Testis (tissue), 2 donors: ENCODE measurements at regions not wholly inside any gene's neighbourhood (a gene's known extent, or its start where the extent isn't known, plus 50 kb on each side); places are given as distances from the start of the nearest gene placed in this dataset.

Source experiments
- CTCF ChIP-seq, 3 experiments: fragments of 450-650 bp in 2 of 3; fragments of 200-600 bp in 1 of 3; sonication (generic) in 1 of 3; IDR thresholded peaks; one replicate each; pipeline ENCODE4 v1.5.1; 2016 to 2019; ENCODE audit warnings: antibody characterized with exemption in 3 of 3, mild to moderate bottlenecking in 2 of 3, moderate library complexity in 1 of 3
- POLR2A ChIP-seq: fragments of 450-650 bp; IDR thresholded peaks from one replicate; pipeline ENCODE4 v1.6.1; 2017; ENCODE audit warnings: antibody characterized with exemption, mild to moderate bottlenecking, moderate library complexity

GRCh38 chr9:80489329-80489728 is 917.6 kb downstream of the TLE4 start:
- TF ChIP-seq CTCF (IDR thresholded peaks at IDR 0.05) (no peak), POLR2A (no peak)
